PFSK-1 (cell line): ENCODE measurements at regions not wholly inside any gene's neighbourhood (a gene's known extent, or its start where the extent isn't known, plus 50 kb on each side); places are given as distances from the start of the nearest gene placed in this dataset.

ENCODE experiments used
- POLR2AphosphoS5 ChIP-seq: IDR thresholded peaks from 2 replicates; pipeline ENCODE4 v1.6.1; 2012; ENCODE audit warnings: low read depth, mild to moderate bottlenecking, control low read depth, low read length, moderate library complexity
- SIN3A ChIP-seq: IDR thresholded peaks from 2 replicates; pipeline ENCODE4 v1.6.1; 2012; ENCODE audit warnings: mild to moderate bottlenecking, low read length, moderate library complexity, borderline replicate concordance; ENCODE audit not compliant: insufficient read depth
- TAF1 ChIP-seq: IDR thresholded peaks from 2 replicates; pipeline ENCODE4 v1.6.1; 2012; ENCODE audit warnings: low read length, control low read depth, borderline replicate concordance; ENCODE audit not compliant: insufficient read depth
- TF ChIP-seq, protein P1 (sequence below), 2 experiments: IDR thresholded peaks; 2 replicates each; pipeline versions ENCODE4 v1.6.1 to v1.8.0; 2011 to 2012; ENCODE audit warnings: low read depth in 2 of 2, low read length in 2 of 2, control low read depth in 1 of 2, inconsistent platforms in 1 of 2, mild to moderate bottlenecking in 1 of 2, moderate library complexity in 1 of 2; ENCODE audit not compliant: insufficient read depth in 1 of 2

- TF ChIP-seq POLR2AphosphoS5 (no peak), TAF1 (no peak), SIN3A (no peak)
- TF ChIP-seq, protein P1, sequence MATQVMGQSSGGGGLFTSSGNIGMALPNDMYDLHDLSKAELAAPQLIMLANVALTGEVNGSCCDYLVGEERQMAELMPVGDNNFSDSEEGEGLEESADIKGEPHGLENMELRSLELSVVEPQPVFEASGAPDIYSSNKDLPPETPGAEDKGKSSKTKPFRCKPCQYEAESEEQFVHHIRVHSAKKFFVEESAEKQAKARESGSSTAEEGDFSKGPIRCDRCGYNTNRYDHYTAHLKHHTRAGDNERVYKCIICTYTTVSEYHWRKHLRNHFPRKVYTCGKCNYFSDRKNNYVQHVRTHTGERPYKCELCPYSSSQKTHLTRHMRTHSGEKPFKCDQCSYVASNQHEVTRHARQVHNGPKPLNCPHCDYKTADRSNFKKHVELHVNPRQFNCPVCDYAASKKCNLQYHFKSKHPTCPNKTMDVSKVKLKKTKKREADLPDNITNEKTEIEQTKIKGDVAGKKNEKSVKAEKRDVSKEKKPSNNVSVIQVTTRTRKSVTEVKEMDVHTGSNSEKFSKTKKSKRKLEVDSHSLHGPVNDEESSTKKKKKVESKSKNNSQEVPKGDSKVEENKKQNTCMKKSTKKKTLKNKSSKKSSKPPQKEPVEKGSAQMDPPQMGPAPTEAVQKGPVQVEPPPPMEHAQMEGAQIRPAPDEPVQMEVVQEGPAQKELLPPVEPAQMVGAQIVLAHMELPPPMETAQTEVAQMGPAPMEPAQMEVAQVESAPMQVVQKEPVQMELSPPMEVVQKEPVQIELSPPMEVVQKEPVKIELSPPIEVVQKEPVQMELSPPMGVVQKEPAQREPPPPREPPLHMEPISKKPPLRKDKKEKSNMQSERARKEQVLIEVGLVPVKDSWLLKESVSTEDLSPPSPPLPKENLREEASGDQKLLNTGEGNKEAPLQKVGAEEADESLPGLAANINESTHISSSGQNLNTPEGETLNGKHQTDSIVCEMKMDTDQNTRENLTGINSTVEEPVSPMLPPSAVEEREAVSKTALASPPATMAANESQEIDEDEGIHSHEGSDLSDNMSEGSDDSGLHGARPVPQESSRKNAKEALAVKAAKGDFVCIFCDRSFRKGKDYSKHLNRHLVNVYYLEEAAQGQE (IDR thresholded peaks at IDR 0.05; ENCODE audit: insufficient read depth in 1 of 2, low read depth in 2 of 2, low read length in 2 of 2), result no peak
Measured at GRCh38 chr5:17080361-17080760, 137.1 kb upstream of the BASP1 start.
